Heart left ventricle (tissue), 16 donors: ENCODE measurements at regions not wholly inside any gene's neighbourhood (a gene's known extent, or its start where the extent isn't known, plus 50 kb on each side); places are given as distances from the start of the nearest gene placed in this dataset.
A peak's percentile ranks its signal among the peaks of the same experiment; 100 is the strongest.

ENCODE experiments used
- ATAC-seq, 4 donors: fragments of 200-7000 bp; cut with Tn5 transposase; one replicate each; pipeline ENCODE4 v1.9.1; 2020 to 2022; ENCODE audit warnings: moderate library complexity in 4 of 4, mild to moderate bottlenecking in 3 of 4, moderate number of reproducible peaks in 1 of 4
- DNase-seq, 5 donors: peaks; one replicate each; pipeline ENCODE4 v3.0.0-alpha.2; 2020
- H3K27ac ChIP-seq, 12 donors: fragments of 200-600 bp; sonication (generic) in 4 of 12; one replicate each; pipeline versions ENCODE4 v1.5.0 to v1.8.0; 2016 to 2022; ENCODE audit warnings: mild to moderate bottlenecking in 2 of 12
- H3K27me3 ChIP-seq, 9 donors: fragments of 200-600 bp; sonication (generic) in 2 of 9; one replicate each; pipeline versions ENCODE4 v1.5.1 to v1.8.0; 2016 to 2022; ENCODE audit warnings: mild to moderate bottlenecking in 3 of 9
- H3K36me3 ChIP-seq, 9 donors: fragments of 200-600 bp; sonication (generic) in 2 of 9; one replicate each; pipeline versions ENCODE4 v1.5.0 to v1.8.0; 2018 to 2022; ENCODE audit warnings: mild to moderate bottlenecking in 2 of 9
- H3K4me1 ChIP-seq, 12 donors: fragments of 200-600 bp; sonication (generic) in 4 of 12; one replicate each; pipeline versions ENCODE4 v1.5.0 to v1.8.0; 2016 to 2022; ENCODE audit warnings: mild to moderate bottlenecking in 3 of 12
- H3K4me3 ChIP-seq, 12 donors: fragments of 200-600 bp; sonication (generic) in 4 of 12; one replicate each; pipeline versions ENCODE4 v1.5.0 to v1.8.0; 2017 to 2022; ENCODE audit warnings: mild to moderate bottlenecking in 9 of 12, moderate library complexity in 4 of 12
- H3K9me3 ChIP-seq, 12 donors: fragments of 200-600 bp; sonication (generic) in 4 of 12; one replicate each; pipeline versions ENCODE4 v1.5.0 to v1.8.0; 2016 to 2022; ENCODE audit warnings: mild to moderate bottlenecking in 1 of 12
- CTCF ChIP-seq, 12 donors: fragments of 200-600 bp; sonication (generic) in 4 of 12; IDR thresholded peaks; one replicate each; pipeline versions ENCODE4 v1.5.0 to v1.8.0; 2018 to 2022; ENCODE audit warnings: antibody characterized with exemption in 12 of 12, mild to moderate bottlenecking in 5 of 12
- POLR2A ChIP-seq, 2 donors: fragments of 450-650 bp; IDR thresholded peaks; one replicate each; pipeline ENCODE4 v1.6.1; 2017; ENCODE audit warnings: antibody characterized with exemption in 2 of 2, mild to moderate bottlenecking in 2 of 2, moderate library complexity in 2 of 2
- WGBS, 4 donors: extraction: QIAGEN DNeasy Blood & Tissue Kit in 2 of 4; methylation state at CpG; one replicate each; pipeline versions ENCODE4 v1.1.5 to v1.1.7; 2013 to 2018; 5-methylcytosine and 5-hydroxymethylcytosine counted together
- intact Hi-C, 10 donors: fragments of 100-400 bp; cut with DNase I; formaldehyde crosslinking; loops; one replicate each; pipeline versions ENCODE4 v1.11.1 to v1.14.2; 2022
- donor health status: ischemic (EF 13 %, LVEDD 7.1; RV severe dilation, severe dysfunction).
- donor health status: healthy with polysubstance abuse.
- donor health status: DM: no; HTN: yes; CAD: no.
- donor health status: DM: no; HTN: no; CAD: no.
- donor health status: ischemic (EF 25% LVEDD 6.9; RV normal size, moderate dysfunction).
- donor health status: ischemic (EF 25% LVEDD 5.7; RV mildly dilated, moderate dysfunction).
- donor health status: healthy.
- donor health status: DM: yes; HTN: yes; CAD: no.
- donor health status: ischemic (EF 35%, LVEDD 5.7; RV mildly dilated, moderate dysfunction).
- donor health status: nonischemic (EF 11% LVEDD 7.7; RV severe dilation, severe dysfunction).
- donor health status: DM: yes; HTN: yes; CAD: no.
- donor health status: PGD.
- donor health status: ischemic (EF 29% LVEDD 5.4; RV normal size, mild dysfunction).
- donor health status: nonischemic (EF 23%, LVEDD 6.1; RV moderate dilation, normal function).

- intact Hi-C loops, result no loop called here
- peak in 1 of 4 donors; percentile 31 for ATAC-seq
- 34 to 54% (median 45%) methylated on average over 1 of the region's 1 CpG for WGBS, 4 donors
- no peak overlapping the region for H3K4me3 ChIP-seq
- no peaks in the 10 kb centered on the region for H3K36me3 ChIP-seq
- H3K9me3 ChIP-seq, result no peaks in the 10 kb centered on the region
- no peaks in the 10 kb centered on the region for H3K27me3 ChIP-seq
- no peak for DNase-seq
- TF ChIP-seq POLR2A (IDR thresholded peaks at IDR 0.05) (no peak), CTCF (IDR thresholded peaks at IDR 0.05) (no peak)
- H3K4me1 ChIP-seq, result peaks cover 0 to 8% (median 0%) of the 10 kb centered on the region in 12 donors
- no peak overlapping the region for H3K27ac ChIP-seq
These were observed 102.8 kb upstream of the NMNAT3 start for GRCh38 chr3:139780593-139780992.

- H3K36me3 ChIP-seq, result no peaks in the 10 kb centered on the region
- H3K4me1 ChIP-seq, result peaks cover 0 to 18% (median 3%) of the 10 kb centered on the region in 12 donors
- no peak for TF ChIP-seq POLR2A (IDR thresholded peaks at IDR 0.05)
- TF ChIP-seq CTCF (IDR thresholded peaks at IDR 0.05), result no peak
- DNase-seq (no peak), ATAC-seq (no peak)
- H3K9me3 ChIP-seq, result no peaks in the 10 kb centered on the region
- intact Hi-C loops, result no loop called here
- WGBS, 4 donors, result 57 to 65% (median 63%) methylated on average over 10 of the region's 10 CpGs
- no peaks in the 10 kb centered on the region for H3K27me3 ChIP-seq
- no peak overlapping the region for H3K4me3 ChIP-seq
- no peak overlapping the region for H3K27ac ChIP-seq
These were observed 101.0 kb upstream of the NMNAT3 start for GRCh38 chr3:139778682-139779233.

GRCh38 chr3:139774560-139775302, 97.0 kb upstream of the NMNAT3 start:
- Histone ChIP-seq H3K27ac (no peak overlapping the region), H3K4me3 (no peak overlapping the region), H3K27me3 (no peaks in the 10 kb centered on the region), H3K4me1 (peaks cover 0 to 13% (median 1%) of the 10 kb centered on the region in 12 donors), H3K36me3 (no peaks in the 10 kb centered on the region), H3K9me3 (no peaks in the 10 kb centered on the region)
- WGBS, 4 donors, result 39 to 53% (median 51%) methylated on average over 7 of the region's 7 CpGs
- no peak for TF ChIP-seq CTCF (IDR thresholded peaks at IDR 0.05)
- no peak for TF ChIP-seq POLR2A (IDR thresholded peaks at IDR 0.05)
- ATAC-seq (peak in 3 of 4 donors; percentile 49 to 75 (median 64)), DNase-seq (peak in 1 of 5 donors; percentile 40)
- intact Hi-C loops, result no loop called here

- H3K9me3 ChIP-seq, result no peaks in the 10 kb centered on the region
- H3K4me1 ChIP-seq, result peaks cover 0 to 10% (median 1%) of the 10 kb centered on the region in 12 donors
- H3K27ac ChIP-seq, result no peak overlapping the region
- ATAC-seq, result no peak
- intact Hi-C loops, result no loop called here
- WGBS, 4 donors, result 74 to 80% (median 78%) methylated on average over 7 of the region's 7 CpGs
- H3K36me3 ChIP-seq, result no peaks in the 10 kb centered on the region
- no peak for DNase-seq
- H3K4me3 ChIP-seq, result no peak overlapping the region
- H3K27me3 ChIP-seq, result no peaks in the 10 kb centered on the region
- TF ChIP-seq POLR2A (IDR thresholded peaks at IDR 0.05), result no peak
- no peak for TF ChIP-seq CTCF (IDR thresholded peaks at IDR 0.05)
These were observed 95.0 kb upstream of the NMNAT3 start for GRCh38 chr3:139772539-139773500.
